Caco-2 (cell line): ENCODE measurements at regions not wholly inside any gene's neighbourhood (a gene's known extent, or its start where the extent isn't known, plus 50 kb on each side); places are given as distances from the start of the nearest gene placed in this dataset.

Experiments
- BruUV-seq: library from RNA; stranded (reverse); fragments of 400-500 nt; replicated peaks from 2 replicates; lab custom pipeline; 2021; lab: Mats Ljungman, UMichigan
- CTCF ChIA-PET: fragments of 300-600 bp; sonication (Branson Sonifier 250); formaldehyde crosslinking; loops from one replicate; lab custom pipeline; 2022; ENCODE audit warnings: antibody characterized with exemption; lab: Charles Lee
- POLR2A ChIA-PET: fragments of 300-600 bp; sonication (Branson Sonifier 250); formaldehyde crosslinking; loops from one replicate; lab custom pipeline; 2022; ENCODE audit warnings: antibody characterized with exemption; lab: Charles Lee
- DNase-seq, 2 experiments: peaks; one replicate each; pipeline versions ENCODE4 v3.0.0 to v3.0.0-alpha.2; 2020 to 2022
- H3K27me3 ChIP-seq: replicated peaks from 2 replicates; pipeline ENCODE4 v1.6.0; 2011; ENCODE audit warnings: low read length; ENCODE audit not compliant: control insufficient read depth, insufficient read depth
- H3K36me3 ChIP-seq: 2 replicates; pipeline ENCODE4 v1.5.1; 2011; ENCODE audit warnings: low read length; ENCODE audit not compliant: control insufficient read depth, insufficient read depth
- H3K4me1 ChIP-seq: fragments of 250-450 bp; sonication (Bioruptor Pico); 2 replicates; pipeline ENCODE4 v1.5.1; 2020; ENCODE audit warnings: mild to moderate bottlenecking
- H3K4me3 ChIP-seq: 2 replicates; pipeline ENCODE4 v1.5.1; 2011; ENCODE audit warnings: low read depth, mild to moderate bottlenecking, control low read depth, low read length
- H3K9me3 ChIP-seq: fragments of 250-450 bp; sonication (Bioruptor Pico); 2 replicates; pipeline ENCODE4 v1.5.1; 2020; ENCODE audit warnings: mild to moderate bottlenecking, moderate library complexity
- H3K27ac Mint-ChIP-seq: one replicate; pipeline ENCODE4 v1.8.0; 2022; ENCODE audit warnings: mixed read lengths; ENCODE audit not compliant: unreplicated experiment
- H3K27me3 Mint-ChIP-seq: one replicate; pipeline ENCODE4 v1.8.0; 2022; ENCODE audit warnings: mixed read lengths; ENCODE audit not compliant: insufficient read depth, unreplicated experiment
- H3K36me3 Mint-ChIP-seq: one replicate; pipeline ENCODE4 v1.8.0; 2022; ENCODE audit warnings: mild to moderate bottlenecking, mixed read lengths; ENCODE audit not compliant: insufficient read depth, unreplicated experiment
- H3K4me1 Mint-ChIP-seq: one replicate; pipeline ENCODE4 v1.8.0; 2022; ENCODE audit warnings: low read depth, mixed read lengths; ENCODE audit not compliant: unreplicated experiment
- H3K4me3 Mint-ChIP-seq: one replicate; pipeline ENCODE4 v1.8.0; 2022; ENCODE audit warnings: mild to moderate bottlenecking, moderate library complexity, mixed read lengths; ENCODE audit not compliant: unreplicated experiment
- H3K9me3 Mint-ChIP-seq: one replicate; pipeline ENCODE4 v1.8.0; 2022; ENCODE audit warnings: mixed read lengths; ENCODE audit not compliant: unreplicated experiment
- CTCF ChIP-seq, 2 experiments: fragments of 200-600 bp in 1 of 2; IDR thresholded peaks; 1 replicate in 1 of 2; 2 replicates in 1 of 2; pipeline versions ENCODE4 v1.5.1 to v1.8.0; 2011 to 2022; ENCODE audit warnings: antibody characterized with exemption in 1 of 2, control low read depth in 1 of 2, inconsistent platforms in 1 of 2, low read depth in 1 of 2, low read length in 1 of 2, mild to moderate bottlenecking in 1 of 2, moderate library complexity in 1 of 2; ENCODE audit not compliant: insufficient read depth in 1 of 2, severe bottlenecking in 1 of 2, unreplicated experiment in 1 of 2
- intact Hi-C: fragments of 100-400 bp; cut with micrococcal nuclease; formaldehyde crosslinking; loops from one replicate; pipeline ENCODE4 v1.10.0; 2022; ENCODE audit not compliant: unreplicated experiment

- peaks cover 25% of the 10 kb centered on the region for H3K9me3 Mint-ChIP-seq
- BruUV-seq = no TSS peak
- POLR2A ChIA-PET = no interaction called here
- H3K36me3 Mint-ChIP-seq = no peaks in the 10 kb centered on the region
- CTCF ChIA-PET = no interaction called here
- Histone ChIP-seq H3K27me3 (no peaks in the 10 kb centered on the region), H3K4me3 (no peak overlapping the region), H3K4me1 (no peaks in the 10 kb centered on the region), H3K9me3 (peaks cover 12% of the 10 kb centered on the region), H3K36me3 (no peaks in the 10 kb centered on the region)
- TF ChIP-seq CTCF (IDR thresholded peaks at IDR 0.05; ENCODE audit: insufficient read depth in 1 of 2, low read depth in 1 of 2, low read length in 1 of 2, severe bottlenecking in 1 of 2, unreplicated experiment in 1 of 2) = no peak
- DNase-seq = no peak
- H3K27me3 Mint-ChIP-seq = no peaks in the 10 kb centered on the region
- H3K4me1 Mint-ChIP-seq = no peaks in the 10 kb centered on the region
- no peak overlapping the region for H3K4me3 Mint-ChIP-seq
- intact Hi-C loops = no loop called here
- H3K27ac Mint-ChIP-seq = no peak overlapping the region
Measured at GRCh38 chr5:91595424-91595823, 212.3 kb upstream of the ARRDC3 start.

- no peak overlapping the region for H3K4me3 ChIP-seq
- no peak for TF ChIP-seq CTCF (IDR thresholded peaks at IDR 0.05; ENCODE audit: insufficient read depth in 1 of 2, low read depth in 1 of 2, low read length in 1 of 2, severe bottlenecking in 1 of 2, unreplicated experiment in 1 of 2)
- no peaks in the 10 kb centered on the region for H3K4me1 ChIP-seq
- no TSS peak for BruUV-seq
- no peak overlapping the region for H3K27ac Mint-ChIP-seq
- H3K27me3 Mint-ChIP-seq = no peaks in the 10 kb centered on the region
- no peak overlapping the region for H3K4me3 Mint-ChIP-seq
- POLR2A ChIA-PET = no interaction called here
- peaks cover 12% of the 10 kb centered on the region for H3K9me3 ChIP-seq
- CTCF ChIA-PET = no interaction called here
- no peak for DNase-seq
- no peaks in the 10 kb centered on the region for H3K27me3 ChIP-seq
- H3K36me3 Mint-ChIP-seq = no peaks in the 10 kb centered on the region
- H3K9me3 Mint-ChIP-seq = peaks cover 25% of the 10 kb centered on the region
- intact Hi-C loops = no loop called here
- no peaks in the 10 kb centered on the region for H3K4me1 Mint-ChIP-seq
- H3K36me3 ChIP-seq = no peaks in the 10 kb centered on the region
Measured at GRCh38 chr5:91591076-91591475, 208.0 kb upstream of the ARRDC3 start.

- Histone ChIP-seq H3K9me3 (peaks cover 5% of the 10 kb centered on the region; the same call in 1 of the 2 replicates), H3K27me3 (no peaks in the 10 kb centered on the region), H3K4me3 (no peak overlapping the region), H3K36me3 (no peaks in the 10 kb centered on the region), H3K4me1 (no peaks in the 10 kb centered on the region)
- H3K36me3 Mint-ChIP-seq = no peaks in the 10 kb centered on the region
- no peak overlapping the region for H3K4me3 Mint-ChIP-seq
- CTCF ChIA-PET = no interaction called here
- no peak for DNase-seq
- H3K27ac Mint-ChIP-seq = no peak overlapping the region
- peaks cover 8% of the 10 kb centered on the region for H3K9me3 Mint-ChIP-seq
- no peaks in the 10 kb centered on the region for H3K27me3 Mint-ChIP-seq
- intact Hi-C loops = no loop called here
- POLR2A ChIA-PET = no interaction called here
- no TSS peak for BruUV-seq
- H3K4me1 Mint-ChIP-seq = no peaks in the 10 kb centered on the region
- no peak for TF ChIP-seq CTCF (IDR thresholded peaks at IDR 0.05; ENCODE audit: insufficient read depth in 1 of 2, low read depth in 1 of 2, low read length in 1 of 2, severe bottlenecking in 1 of 2, unreplicated experiment in 1 of 2)
Measured at GRCh38 chr5:91586232-91586631, 203.1 kb upstream of the ARRDC3 start.
